ENCODE measurements at regions not wholly inside any gene's neighbourhood (a gene's known extent, or its start where the extent isn't known, plus 50 kb on each side); places are given as distances from the start of the nearest gene placed in this dataset.

- Histone ChIP-seq H3K4me2 (ENCODE audit: low read length) (no peak overlapping the region), H3K9ac (ENCODE audit: low read length) (no peak overlapping the region), H3K79me2 (ENCODE audit: insufficient read depth, low read length) (no peaks in the 10 kb centered on the region), H3K27me3 (ENCODE audit: insufficient read depth, low read length) (no peaks in the 10 kb centered on the region), H3K27ac (ENCODE audit: low read depth, low read length, poor library complexity, severe bottlenecking) (no peak overlapping the region), H3K36me3 (ENCODE audit: insufficient read depth, low read length) (no peaks in the 10 kb centered on the region), H3K9me2 (ENCODE audit: low read depth, low read length) (no peaks in the 10 kb centered on the region), H3K9me3 (ENCODE audit: low read length) (no peaks in the 10 kb centered on the region), H2AFZ (ENCODE audit: low read length) (no peak overlapping the region), H3K4me3 (ENCODE audit: low read depth, low read length, poor library complexity, severe bottlenecking) (no peak overlapping the region), H3F3A (ENCODE audit: insufficient read depth, low read length) (no peaks in the 10 kb centered on the region), H3K4me1 (ENCODE audit: insufficient read depth, low read length, severe bottlenecking) (no peaks in the 10 kb centered on the region), H4K20me1 (ENCODE audit: insufficient read depth, low read length) (no peaks in the 10 kb centered on the region)
- TF ChIP-seq, protein P1, sequence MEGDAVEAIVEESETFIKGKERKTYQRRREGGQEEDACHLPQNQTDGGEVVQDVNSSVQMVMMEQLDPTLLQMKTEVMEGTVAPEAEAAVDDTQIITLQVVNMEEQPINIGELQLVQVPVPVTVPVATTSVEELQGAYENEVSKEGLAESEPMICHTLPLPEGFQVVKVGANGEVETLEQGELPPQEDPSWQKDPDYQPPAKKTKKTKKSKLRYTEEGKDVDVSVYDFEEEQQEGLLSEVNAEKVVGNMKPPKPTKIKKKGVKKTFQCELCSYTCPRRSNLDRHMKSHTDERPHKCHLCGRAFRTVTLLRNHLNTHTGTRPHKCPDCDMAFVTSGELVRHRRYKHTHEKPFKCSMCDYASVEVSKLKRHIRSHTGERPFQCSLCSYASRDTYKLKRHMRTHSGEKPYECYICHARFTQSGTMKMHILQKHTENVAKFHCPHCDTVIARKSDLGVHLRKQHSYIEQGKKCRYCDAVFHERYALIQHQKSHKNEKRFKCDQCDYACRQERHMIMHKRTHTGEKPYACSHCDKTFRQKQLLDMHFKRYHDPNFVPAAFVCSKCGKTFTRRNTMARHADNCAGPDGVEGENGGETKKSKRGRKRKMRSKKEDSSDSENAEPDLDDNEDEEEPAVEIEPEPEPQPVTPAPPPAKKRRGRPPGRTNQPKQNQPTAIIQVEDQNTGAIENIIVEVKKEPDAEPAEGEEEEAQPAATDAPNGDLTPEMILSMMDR (IDR thresholded peaks at IDR 0.05; ENCODE audit: low read length): no peak
- TF ChIP-seq EZH2 (IDR thresholded peaks at IDR 0.05; ENCODE audit: borderline replicate concordance, low read length): no peak
Observed at GRCh38 chr10:18860186-18860585, 188.4 kb upstream of the MALRD1 start.

DNA sequence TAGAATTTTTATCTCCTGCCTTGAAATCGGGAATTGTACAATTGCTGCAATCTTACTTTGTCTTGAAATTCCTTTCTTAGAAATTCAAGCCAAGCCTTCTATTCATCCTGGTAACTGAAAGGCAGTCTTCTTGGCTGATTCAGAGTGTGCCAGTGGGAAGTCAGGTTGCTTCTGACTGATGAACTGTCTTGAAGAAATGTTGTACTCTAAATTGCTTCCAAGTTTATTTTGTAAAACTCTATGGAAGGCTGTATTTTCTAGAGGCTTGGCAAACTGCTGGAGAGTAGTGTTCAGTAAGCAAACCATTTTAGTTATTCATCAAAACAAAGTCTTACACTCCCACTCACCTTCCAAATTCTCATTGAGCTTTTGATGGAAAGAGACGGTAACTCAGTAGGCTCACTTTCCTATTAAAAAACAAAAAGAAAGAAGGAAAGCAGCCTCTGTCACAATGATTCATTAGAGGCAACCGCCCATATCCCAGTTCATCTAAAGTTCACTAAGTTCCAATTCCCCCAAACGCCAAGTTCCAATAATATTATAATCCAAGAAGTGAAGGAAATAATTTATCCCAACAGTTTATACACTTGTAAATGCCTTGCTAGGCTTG lies 187.9 kb upstream of the MALRD1 start:
- H3K9me2 ChIP-seq (ENCODE audit: low read depth, low read length): no peaks in the 10 kb centered on the region
- no peaks in the 10 kb centered on the region for H3F3A ChIP-seq (ENCODE audit: insufficient read depth, low read length)
- no peak overlapping the region for H3K27ac ChIP-seq (ENCODE audit: low read depth, low read length, poor library complexity, severe bottlenecking)
- H3K79me2 ChIP-seq (ENCODE audit: insufficient read depth, low read length): no peaks in the 10 kb centered on the region
- H3K9ac ChIP-seq (ENCODE audit: low read length): no peak overlapping the region
- H2AFZ ChIP-seq (ENCODE audit: low read length): no peak overlapping the region
- no peaks in the 10 kb centered on the region for H3K4me1 ChIP-seq (ENCODE audit: insufficient read depth, low read length, severe bottlenecking)
- H3K4me3 ChIP-seq (ENCODE audit: low read depth, low read length, poor library complexity, severe bottlenecking): no peak overlapping the region
- H3K4me2 ChIP-seq (ENCODE audit: low read length): no peak overlapping the region
- TF ChIP-seq EZH2 (IDR thresholded peaks at IDR 0.05; ENCODE audit: borderline replicate concordance, low read length): no peak
- TF ChIP-seq, protein P1 (IDR thresholded peaks at IDR 0.05; ENCODE audit: low read length): no peak
- no peaks in the 10 kb centered on the region for H4K20me1 ChIP-seq (ENCODE audit: insufficient read depth, low read length)
- H3K36me3 ChIP-seq (ENCODE audit: insufficient read depth, low read length): no peaks in the 10 kb centered on the region
- H3K27me3 ChIP-seq (ENCODE audit: insufficient read depth, low read length): no peaks in the 10 kb centered on the region
- no peaks in the 10 kb centered on the region for H3K9me3 ChIP-seq (ENCODE audit: low read length)

GRCh38 chr10:18861382-18861781 lies 187.2 kb upstream of the MALRD1 start:
- Histone ChIP-seq H3K9me2 (ENCODE audit: low read depth, low read length) (no peaks in the 10 kb centered on the region), H4K20me1 (ENCODE audit: insufficient read depth, low read length) (no peaks in the 10 kb centered on the region), H3K9me3 (ENCODE audit: low read length) (no peaks in the 10 kb centered on the region), H2AFZ (ENCODE audit: low read length) (no peak overlapping the region), H3K27me3 (ENCODE audit: insufficient read depth, low read length) (no peaks in the 10 kb centered on the region), H3K27ac (ENCODE audit: low read depth, low read length, poor library complexity, severe bottlenecking) (no peak overlapping the region), H3F3A (ENCODE audit: insufficient read depth, low read length) (no peaks in the 10 kb centered on the region), H3K36me3 (ENCODE audit: insufficient read depth, low read length) (no peaks in the 10 kb centered on the region), H3K4me2 (ENCODE audit: low read length) (no peak overlapping the region), H3K9ac (ENCODE audit: low read length) (no peak overlapping the region), H3K4me1 (ENCODE audit: insufficient read depth, low read length, severe bottlenecking) (no peaks in the 10 kb centered on the region), H3K4me3 (ENCODE audit: low read depth, low read length, poor library complexity, severe bottlenecking) (no peak overlapping the region), H3K79me2 (ENCODE audit: insufficient read depth, low read length) (no peaks in the 10 kb centered on the region)
- no peak for TF ChIP-seq EZH2 (IDR thresholded peaks at IDR 0.05; ENCODE audit: borderline replicate concordance, low read length)
- TF ChIP-seq, protein P1 (IDR thresholded peaks at IDR 0.05; ENCODE audit: low read length): no peak
